ENCODE measurements at regions not wholly inside any gene's neighbourhood (a gene's known extent, or its start where the extent isn't known, plus 50 kb on each side); places are given as distances from the start of the nearest gene placed in this dataset.

- H3K9me3 ChIP-seq (ENCODE audit: severe bottlenecking), result no peaks in the 10 kb centered on the region
- H3K27ac ChIP-seq, result peak overlapping the region; percentile 86
- no peaks in the 10 kb centered on the region for H3K27me3 ChIP-seq (ENCODE audit: insufficient read depth, low read depth, severe bottlenecking)
- H3K36me3 ChIP-seq, result no peaks in the 10 kb centered on the region
- peak; percentile 98 for DNase-seq
- peak overlapping the region; percentile 60 for H3K4me3 ChIP-seq (ENCODE audit: low read depth, low read length)
- no peak for TF ChIP-seq CTCF (IDR thresholded peaks at IDR 0.05; ENCODE audit: low read depth, low read length)
These were observed 221.8 kb downstream of the MEF2C start for GRCh38 chr5:88660947-88661805.

GRCh38 chr5:88660264-88660946 is 222.6 kb downstream of the MEF2C start:
- no peaks in the 10 kb centered on the region for H3K27me3 ChIP-seq (ENCODE audit: insufficient read depth, low read depth, severe bottlenecking)
- peak overlapping the region; percentile 52 for H3K4me3 ChIP-seq (ENCODE audit: low read depth, low read length)

GRCh38 chr5:88659529-88660263 is 223.3 kb downstream of the MEF2C start:
- Histone ChIP-seq H3K9me3 (ENCODE audit: severe bottlenecking) (no peaks in the 10 kb centered on the region), H3K27ac (no peak overlapping the region), H3K36me3 (no peaks in the 10 kb centered on the region), H3K27me3 (ENCODE audit: insufficient read depth, low read depth, severe bottlenecking) (no peaks in the 10 kb centered on the region), H3K4me3 (ENCODE audit: low read depth, low read length) (peak overlapping the region; percentile 52)
- TF ChIP-seq CTCF (IDR thresholded peaks at IDR 0.05; ENCODE audit: low read depth, low read length), result no peak
- DNase-seq, result peak; percentile 78

More at GRCh38 chr5:88660264-88660946, 222.6 kb downstream of the MEF2C start:
- Histone ChIP-seq H3K36me3 (no peaks in the 10 kb centered on the region), H3K9me3 (ENCODE audit: severe bottlenecking) (no peaks in the 10 kb centered on the region), H3K27ac (peak overlapping the region; percentile 35)
- no peak for TF ChIP-seq CTCF (IDR thresholded peaks at IDR 0.05; ENCODE audit: low read depth, low read length)
- peak; percentile 67 for DNase-seq

- Histone ChIP-seq H3K9me3 (ENCODE audit: severe bottlenecking) (no peaks in the 10 kb centered on the region), H3K27me3 (ENCODE audit: insufficient read depth, low read depth, severe bottlenecking) (no peaks in the 10 kb centered on the region), H3K4me3 (ENCODE audit: low read depth, low read length) (no peak overlapping the region), H3K36me3 (no peaks in the 10 kb centered on the region), H3K27ac (no peak overlapping the region)
- no peak for TF ChIP-seq CTCF (IDR thresholded peaks at IDR 0.05; ENCODE audit: low read depth, low read length)
- DNase-seq, result no peak
These were observed 224.1 kb downstream of the MEF2C start for GRCh38 chr5:88658886-88659285.

GRCh38 chr5:88657906-88658775 is 224.8 kb downstream of the MEF2C start:
- Histone ChIP-seq H3K27me3 (ENCODE audit: insufficient read depth, low read depth, severe bottlenecking) (no peaks in the 10 kb centered on the region), H3K36me3 (no peaks in the 10 kb centered on the region), H3K4me3 (ENCODE audit: low read depth, low read length) (no peak overlapping the region), H3K27ac (no peak overlapping the region), H3K9me3 (ENCODE audit: severe bottlenecking) (no peaks in the 10 kb centered on the region)
- TF ChIP-seq CTCF (IDR thresholded peaks at IDR 0.05; ENCODE audit: low read depth, low read length), result no peak
- DNase-seq, result no peak
